ENCODE measurements at regions not wholly inside any gene's neighbourhood (a gene's known extent, or its start where the extent isn't known, plus 50 kb on each side); places are given as distances from the start of the nearest gene placed in this dataset.
"Not testable (repeated sequence)": the region's sequence is repeated elsewhere in the genome, so short reads cannot be mapped to it uniquely, and the experiment has no call there.

DNA sequence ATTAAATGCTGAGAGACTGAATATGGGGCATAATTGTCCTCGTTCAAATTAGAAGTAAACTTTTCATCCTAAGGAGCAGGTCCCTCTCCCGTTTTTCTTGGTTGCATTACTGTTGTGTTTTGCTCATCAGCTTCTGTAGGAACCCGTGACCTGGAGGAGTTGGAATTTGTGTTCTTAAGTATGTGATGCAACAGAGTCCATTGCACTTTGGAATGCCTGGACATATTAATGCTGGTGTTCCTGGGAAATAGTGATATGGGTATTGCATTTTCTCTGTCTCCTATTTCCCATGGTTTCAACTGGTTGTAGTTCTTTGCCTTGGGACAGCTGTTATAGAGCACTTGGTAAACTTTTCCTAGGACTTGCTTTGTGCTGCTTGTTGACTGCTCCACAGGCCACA, 417.8 kb upstream of the LCORL start:
- intact Hi-C loops (cut with micrococcal nuclease): no loop called here
- H3K27me3 Mint-ChIP-seq: peaks cover 0 to 5% (median 4%) of the 10 kb centered on the region in 5 donors
- no peaks in the 10 kb centered on the region for H3K9me3 ChIP-seq (ENCODE audit: control insufficient read depth in 2 of 3, low read length in 3 of 3)
- no peaks in the 10 kb centered on the region for H3K36me3 ChIP-seq (ENCODE audit: control insufficient read depth in 2 of 3, insufficient read depth in 3 of 3, low read length in 3 of 3)
- H3K4me3 ChIP-seq (ENCODE audit: low read length): no peak overlapping the region
- no peak for DNase-seq
- POLR2A ChIA-PET: no interaction called here
- CTCF ChIA-PET: no interaction called here
- H3K27ac ChIP-seq (ENCODE audit: low read depth, low read length): no peak overlapping the region
- no peak overlapping the region for H3K27ac Mint-ChIP-seq
- no peaks in the 10 kb centered on the region for H3K36me3 Mint-ChIP-seq
- H3K27me3 ChIP-seq (ENCODE audit: control insufficient read depth in 2 of 2, insufficient read depth in 2 of 2, low read length in 2 of 2): peaks cover 0 to 3% of the 10 kb centered on the region in 2 donors
- no peaks in the 10 kb centered on the region for H3K4me1 Mint-ChIP-seq
- H3K9me3 Mint-ChIP-seq: peaks cover 0 to 8% (median 4%) of the 10 kb centered on the region in 11 donors
- no peaks in the 10 kb centered on the region for H3K4me1 ChIP-seq (ENCODE audit: control insufficient read depth in 2 of 2, insufficient read depth in 2 of 2, low read length in 2 of 2)
- no peak for ATAC-seq
- H3K4me3 Mint-ChIP-seq: no peak overlapping the region

DNA sequence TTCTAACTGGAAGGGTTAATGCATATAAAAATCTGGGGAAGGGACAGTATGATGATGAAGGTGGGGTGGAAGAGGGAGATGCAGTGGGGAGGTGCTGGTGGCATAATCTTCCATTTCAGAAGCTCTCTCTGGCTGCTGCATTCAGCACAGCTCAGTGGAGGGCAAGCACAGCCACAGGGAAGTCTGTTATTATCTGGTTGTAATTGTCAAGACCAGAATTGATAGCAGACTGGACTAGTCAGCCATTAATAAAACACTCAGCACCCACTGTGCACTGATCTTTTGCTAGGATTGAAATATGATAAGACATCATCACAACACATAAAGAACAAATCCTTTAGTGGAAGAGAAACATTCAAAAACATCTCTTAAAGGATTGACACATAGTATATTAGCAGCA, 414.2 kb upstream of the LCORL start:
- no peak for ATAC-seq
- H3K4me3 Mint-ChIP-seq: no peak overlapping the region
- CTCF ChIA-PET: no interaction called here
- Histone ChIP-seq H3K27ac (ENCODE audit: low read depth, low read length) (no peak overlapping the region), H3K36me3 (ENCODE audit: control insufficient read depth in 2 of 3, insufficient read depth in 3 of 3, low read length in 3 of 3) (no peaks in the 10 kb centered on the region), H3K27me3 (ENCODE audit: control insufficient read depth in 2 of 2, insufficient read depth in 2 of 2, low read length in 2 of 2) (peaks cover 0 to 3% of the 10 kb centered on the region in 2 donors), H3K4me1 (ENCODE audit: control insufficient read depth in 2 of 2, insufficient read depth in 2 of 2, low read length in 2 of 2) (no peaks in the 10 kb centered on the region), H3K9me3 (ENCODE audit: control insufficient read depth in 2 of 3, low read length in 3 of 3) (no peaks in the 10 kb centered on the region), H3K4me3 (ENCODE audit: low read length) (no peak overlapping the region)
- POLR2A ChIA-PET: no interaction called here
- H3K27ac Mint-ChIP-seq: no peak overlapping the region
- H3K36me3 Mint-ChIP-seq: no peaks in the 10 kb centered on the region
- intact Hi-C loops (cut with micrococcal nuclease): no loop called here
- H3K4me1 Mint-ChIP-seq: no peaks in the 10 kb centered on the region
- H3K27me3 Mint-ChIP-seq: peaks cover 0 to 5% (median 0%) of the 10 kb centered on the region in 5 donors
- DNase-seq: no peak
- peaks cover 0 to 2% (median 0%) of the 10 kb centered on the region in 11 donors for H3K9me3 Mint-ChIP-seq

DNA sequence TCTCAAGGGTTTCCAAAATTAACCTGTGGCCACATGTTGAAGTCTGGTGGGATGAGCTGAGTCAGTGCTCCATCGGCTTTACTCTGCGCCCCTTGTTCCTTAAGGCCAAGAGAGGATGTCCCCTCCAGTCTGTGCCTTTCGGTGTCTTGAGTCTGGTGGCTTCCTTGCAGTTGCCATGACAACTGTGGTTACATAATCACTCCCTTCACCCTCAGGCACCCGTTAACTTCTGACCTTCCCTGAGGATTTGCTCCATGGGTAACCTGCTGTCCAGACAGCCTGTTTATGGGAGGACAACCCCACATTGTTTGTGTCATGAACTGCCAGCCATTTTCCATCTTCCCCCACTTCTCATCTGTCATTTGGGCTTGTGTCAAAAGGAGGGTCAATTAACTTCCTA, 401.1 kb upstream of the LCORL start:
- peaks cover 0 to 3% (median 0%) of the 10 kb centered on the region in 5 donors for H3K27me3 Mint-ChIP-seq
- no peak overlapping the region for H3K27ac Mint-ChIP-seq
- intact Hi-C loops (cut with micrococcal nuclease): no loop called here

DNA sequence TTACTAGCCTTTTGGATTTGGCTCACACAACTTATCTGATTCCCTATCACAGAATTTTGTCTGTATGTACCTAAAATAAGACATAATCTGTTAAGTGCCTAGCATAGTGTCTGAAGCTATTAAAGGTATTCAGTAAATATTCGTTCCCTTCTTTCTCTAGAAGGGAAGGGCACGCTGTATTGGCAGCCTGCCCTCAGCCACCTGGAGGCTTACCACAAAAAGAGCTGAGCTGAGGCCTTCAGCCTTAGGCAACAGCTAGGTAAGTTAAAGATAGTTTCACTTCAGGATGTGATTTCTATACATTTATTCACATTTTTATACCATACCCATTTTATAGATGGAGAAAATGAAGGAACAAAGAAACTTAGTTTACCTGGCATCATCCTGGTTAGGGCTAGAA, 400.0 kb upstream of the LCORL start:
- intact Hi-C loops (cut with micrococcal nuclease): no loop called here

More for the DNA sequence above, 401.1 kb upstream of the LCORL start:
- Mint-ChIP-seq H3K4me3 (no peak overlapping the region), H3K9me3 (peaks cover 0 to 2% (median 0%) of the 10 kb centered on the region in 11 donors), H3K36me3 (no peaks in the 10 kb centered on the region), H3K4me1 (no peaks in the 10 kb centered on the region)
- H3K27me3 ChIP-seq (ENCODE audit: control insufficient read depth in 2 of 2, insufficient read depth in 2 of 2, low read length in 2 of 2): no peaks in the 10 kb centered on the region
- no peak overlapping the region for H3K4me3 ChIP-seq (ENCODE audit: low read length)
- ATAC-seq (no peak), DNase-seq (no peak)
- H3K27ac ChIP-seq (ENCODE audit: low read depth, low read length): no peak overlapping the region
- no peaks in the 10 kb centered on the region for H3K36me3 ChIP-seq (ENCODE audit: control insufficient read depth in 2 of 3, insufficient read depth in 3 of 3, low read length in 3 of 3)
- ChIA-PET CTCF (no interaction called here), POLR2A (no interaction called here)
- no peaks in the 10 kb centered on the region for H3K9me3 ChIP-seq (ENCODE audit: control insufficient read depth in 2 of 3, low read length in 3 of 3)
- H3K4me1 ChIP-seq (ENCODE audit: control insufficient read depth in 2 of 2, insufficient read depth in 2 of 2, low read length in 2 of 2): no peaks in the 10 kb centered on the region

DNA sequence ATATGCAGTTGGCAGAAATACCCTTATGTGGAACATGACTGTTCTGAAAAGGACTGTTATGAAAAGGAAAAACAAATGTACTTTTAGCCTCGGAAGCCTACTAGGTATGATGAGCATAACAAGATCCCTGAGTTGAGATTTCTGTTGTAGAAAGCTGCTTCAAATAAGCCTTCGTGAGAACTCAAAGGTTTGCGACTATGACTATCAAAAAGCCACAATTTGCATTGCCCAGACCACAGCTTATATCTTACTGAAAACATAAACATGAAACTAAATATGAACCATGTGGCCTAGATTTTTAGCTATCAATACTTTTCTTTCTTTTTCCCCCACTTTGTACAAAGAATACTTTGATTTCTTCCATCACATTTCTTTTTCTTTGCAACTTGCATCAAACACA, 398.2 kb upstream of the LCORL start:
- no peak overlapping the region for H3K4me3 Mint-ChIP-seq
- H3K27me3 ChIP-seq (ENCODE audit: control insufficient read depth in 2 of 2, insufficient read depth in 2 of 2, low read length in 2 of 2): no peaks in the 10 kb centered on the region
- no peak overlapping the region for H3K4me3 ChIP-seq (ENCODE audit: low read length)
- H3K9me3 ChIP-seq (ENCODE audit: control insufficient read depth in 2 of 3, low read length in 3 of 3): no peaks in the 10 kb centered on the region
- H3K27ac Mint-ChIP-seq: no peak overlapping the region
- CTCF ChIA-PET: no interaction called here
- POLR2A ChIA-PET: no interaction called here
- no peaks in the 10 kb centered on the region for H3K4me1 Mint-ChIP-seq
- no peaks in the 10 kb centered on the region for H3K36me3 ChIP-seq (ENCODE audit: control insufficient read depth in 2 of 3, insufficient read depth in 3 of 3, low read length in 3 of 3)
- H3K27me3 Mint-ChIP-seq: peaks cover 0 to 8% (median 0%) of the 10 kb centered on the region in 5 donors
- no peak for ATAC-seq
- DNase-seq: no peak
- intact Hi-C loops (cut with micrococcal nuclease): no loop called here
- no peaks in the 10 kb centered on the region for H3K4me1 ChIP-seq (ENCODE audit: control insufficient read depth in 2 of 2, insufficient read depth in 2 of 2, low read length in 2 of 2)
- H3K36me3 Mint-ChIP-seq: no peaks in the 10 kb centered on the region
- H3K27ac ChIP-seq (ENCODE audit: low read depth, low read length): no peak overlapping the region
- H3K9me3 Mint-ChIP-seq: peaks cover 0 to 8% (median 1%) of the 10 kb centered on the region in 11 donors

More for the DNA sequence above, 400.0 kb upstream of the LCORL start:
- H3K27ac ChIP-seq (ENCODE audit: low read depth, low read length): no peak overlapping the region
- Mint-ChIP-seq H3K4me1 (no peaks in the 10 kb centered on the region), H3K27ac (no peak overlapping the region), H3K27me3 (peaks cover 0 to 3% (median 0%) of the 10 kb centered on the region in 5 donors), H3K36me3 (no peaks in the 10 kb centered on the region), H3K4me3 (no peak overlapping the region), H3K9me3 (peaks cover 0 to 4% (median 1%) of the 10 kb centered on the region in 11 donors)
- no peaks in the 10 kb centered on the region for H3K27me3 ChIP-seq (ENCODE audit: control insufficient read depth in 2 of 2, insufficient read depth in 2 of 2, low read length in 2 of 2)
- ChIA-PET CTCF (no interaction called here), POLR2A (no interaction called here)
- no peaks in the 10 kb centered on the region for H3K4me1 ChIP-seq (ENCODE audit: control insufficient read depth in 2 of 2, insufficient read depth in 2 of 2, low read length in 2 of 2)
- DNase-seq (no peak), ATAC-seq (no peak)
- no peak overlapping the region for H3K4me3 ChIP-seq (ENCODE audit: low read length)
- no peaks in the 10 kb centered on the region for H3K36me3 ChIP-seq (ENCODE audit: control insufficient read depth in 2 of 3, insufficient read depth in 3 of 3, low read length in 3 of 3)
- H3K9me3 ChIP-seq (ENCODE audit: control insufficient read depth in 2 of 3, low read length in 3 of 3): no peaks in the 10 kb centered on the region

DNA sequence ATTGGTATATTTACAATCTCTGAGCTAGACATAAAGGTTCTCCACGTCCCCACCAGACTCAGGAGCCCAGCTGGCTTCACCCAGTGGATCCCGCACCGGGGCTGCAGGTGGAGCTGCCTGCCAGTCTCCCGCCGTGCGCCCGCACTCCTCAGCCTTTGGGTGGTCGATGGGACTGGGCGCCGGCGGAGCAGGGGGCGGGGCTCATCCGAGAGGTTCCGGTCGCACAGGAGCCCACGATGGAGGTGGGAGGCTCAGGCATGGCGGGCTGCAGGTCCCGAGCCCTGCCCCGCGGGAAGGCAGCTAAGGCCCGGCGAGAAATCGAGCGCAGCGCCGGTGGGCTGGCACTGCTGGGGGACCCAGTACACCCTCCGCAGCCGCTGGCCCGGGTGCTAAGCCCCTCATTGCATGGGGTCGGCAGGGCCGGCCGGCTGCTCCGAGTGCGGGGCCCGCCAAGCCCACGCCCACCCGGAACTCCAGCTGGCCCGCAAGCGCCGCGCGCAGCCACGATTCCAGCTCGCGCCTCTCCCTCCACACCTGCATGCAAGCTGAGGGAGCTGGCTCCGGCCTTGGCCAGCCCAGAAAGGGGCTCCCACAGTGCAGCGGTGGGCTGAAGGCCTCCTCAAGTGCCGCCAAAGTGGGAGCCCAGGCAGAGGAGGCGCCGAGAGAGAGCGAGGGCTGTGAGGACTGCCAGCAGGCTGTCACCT, 396.8 kb upstream of the LCORL start:
- H3K27me3 Mint-ChIP-seq; H3K27me3 ChIP-seq (ENCODE audit: control insufficient read depth in 2 of 2, insufficient read depth in 2 of 2, low read length in 2 of 2); CTCF ChIA-PET; H3K27ac Mint-ChIP-seq; H3K4me1 ChIP-seq (ENCODE audit: control insufficient read depth in 2 of 2, insufficient read depth in 2 of 2, low read length in 2 of 2); H3K36me3 Mint-ChIP-seq; H3K9me3 Mint-ChIP-seq; H3K4me3 Mint-ChIP-seq; H3K4me1 Mint-ChIP-seq; H3K4me3 ChIP-seq (ENCODE audit: low read length); H3K9me3 ChIP-seq (ENCODE audit: control insufficient read depth in 2 of 3, low read length in 3 of 3); DNase-seq; POLR2A ChIA-PET; H3K36me3 ChIP-seq (ENCODE audit: control insufficient read depth in 2 of 3, insufficient read depth in 3 of 3, low read length in 3 of 3); ATAC-seq; intact Hi-C loops (cut with micrococcal nuclease); H3K27ac ChIP-seq (ENCODE audit: low read depth, low read length): not testable (repeated sequence)

DNA sequence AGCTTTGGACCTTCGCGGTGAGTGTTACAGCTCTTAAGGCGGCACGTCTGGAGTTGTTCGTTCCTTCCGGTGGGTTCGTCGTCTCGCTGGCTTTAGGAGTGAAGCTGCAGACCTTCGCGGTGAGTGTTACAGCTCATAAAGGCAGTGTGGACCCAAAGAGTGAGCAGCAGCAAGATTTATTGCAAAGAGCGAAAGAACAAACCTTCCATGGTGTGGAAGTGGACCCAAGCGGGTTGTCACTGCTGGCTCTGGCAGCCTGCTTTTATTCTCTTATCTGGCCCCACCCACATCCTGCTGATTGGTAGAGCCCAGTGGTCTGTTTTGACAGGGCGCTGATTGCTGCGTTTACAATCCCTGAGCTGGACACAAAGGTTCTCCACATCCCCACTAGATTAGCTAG, 396.1 kb upstream of the LCORL start:
- H3K36me3 ChIP-seq (ENCODE audit: control insufficient read depth in 2 of 3, insufficient read depth in 3 of 3, low read length in 3 of 3); H3K4me3 ChIP-seq (ENCODE audit: low read length); POLR2A ChIA-PET; H3K27ac Mint-ChIP-seq; H3K27ac ChIP-seq (ENCODE audit: low read depth, low read length); H3K36me3 Mint-ChIP-seq; H3K4me1 Mint-ChIP-seq; H3K9me3 ChIP-seq (ENCODE audit: control insufficient read depth in 2 of 3, low read length in 3 of 3); H3K4me3 Mint-ChIP-seq; H3K27me3 Mint-ChIP-seq; H3K27me3 ChIP-seq (ENCODE audit: control insufficient read depth in 2 of 2, insufficient read depth in 2 of 2, low read length in 2 of 2); H3K9me3 Mint-ChIP-seq; DNase-seq; H3K4me1 ChIP-seq (ENCODE audit: control insufficient read depth in 2 of 2, insufficient read depth in 2 of 2, low read length in 2 of 2); CTCF ChIA-PET; ATAC-seq; intact Hi-C loops (cut with micrococcal nuclease): not testable (repeated sequence)
